SK-N-SH treated with all-trans-retinoic acid at 6 μM for 48 hours (cell line): ENCODE measurements at regions not wholly inside any gene's neighbourhood (a gene's known extent, or its start where the extent isn't known, plus 50 kb on each side); places are given as distances from the start of the nearest gene placed in this dataset.
"Not testable (repeated sequence)": the region's sequence is repeated elsewhere in the genome, so short reads cannot be mapped to it uniquely, and the experiment has no call there.

Source experiments
- ATAC-seq: fragments of 200-7000 bp; cut with Tn5 transposase; 3 replicates; pipeline ENCODE4 v1.9.1; 2020; ENCODE audit warnings: mild to moderate bottlenecking, moderate library complexity
- BACH2 ChIP-seq: fragments of 250-450 bp; sonication (Bioruptor Pico); IDR thresholded peaks from 2 replicates; pipeline ENCODE4 v1.9.0; 2021; ENCODE audit warnings: mild to moderate bottlenecking, borderline replicate concordance
- CSDC2 ChIP-seq: fragments of 250-450 bp; sonication (Bioruptor Pico); IDR thresholded peaks from 2 replicates; pipeline ENCODE4 v1.5.0; 2020; ENCODE audit warnings: mild to moderate bottlenecking, moderate library complexity
- ESRRG ChIP-seq: fragments of 250-450 bp; sonication (Bioruptor Pico); IDR thresholded peaks from 2 replicates; pipeline ENCODE4 v1.6.1; 2021; ENCODE audit warnings: mild to moderate bottlenecking
- GLIS3 ChIP-seq: fragments of 250-450 bp; sonication (Bioruptor Pico); IDR thresholded peaks from 2 replicates; pipeline ENCODE4 v1.5.0; 2020; ENCODE audit warnings: mild to moderate bottlenecking, moderate library complexity
- ISL1 ChIP-seq: fragments of 250-450 bp; sonication (Bioruptor Pico); IDR thresholded peaks from 2 replicates; pipeline ENCODE4 v2.1.2; 2022; ENCODE audit warnings: mild to moderate bottlenecking, moderate library complexity
- OSR1 ChIP-seq: fragments of 250-450 bp; sonication (Bioruptor Pico); IDR thresholded peaks from 2 replicates; pipeline ENCODE4 v1.8.0; 2022; ENCODE audit warnings: moderate library complexity, mild to moderate bottlenecking, inconsistent platforms
- PPARA ChIP-seq: fragments of 250-450 bp; sonication (Bioruptor Pico); IDR thresholded peaks from 2 replicates; pipeline ENCODE4 v1.5.0; 2020; ENCODE audit warnings: mild to moderate bottlenecking, borderline replicate concordance
- SNAI2 ChIP-seq: fragments of 250-450 bp; sonication (Bioruptor Pico); IDR thresholded peaks from 2 replicates; pipeline ENCODE4 v1.5.0; 2020; ENCODE audit warnings: mild to moderate bottlenecking, moderate library complexity
- TCF4 ChIP-seq: fragments of 250-450 bp; sonication (Bioruptor Pico); IDR thresholded peaks from 2 replicates; pipeline ENCODE4 v1.8.0; 2021; ENCODE audit warnings: mild to moderate bottlenecking, moderate library complexity, borderline replicate concordance
- TOX ChIP-seq: fragments of 250-450 bp; sonication (Bioruptor Pico); IDR thresholded peaks from 2 replicates; pipeline ENCODE4 v1.8.0; 2021; ENCODE audit warnings: mild to moderate bottlenecking, moderate library complexity, borderline replicate concordance
- ZC3H10 ChIP-seq: fragments of 250-450 bp; sonication (Bioruptor Pico); IDR thresholded peaks from 2 replicates; pipeline ENCODE4 v1.5.1; 2021; ENCODE audit warnings: mild to moderate bottlenecking, moderate library complexity
- ZFP3 ChIP-seq: fragments of 250-450 bp; sonication (Bioruptor Pico); IDR thresholded peaks from 2 replicates; pipeline ENCODE4 v1.5.0; 2020; ENCODE audit warnings: mild to moderate bottlenecking, moderate library complexity
- ZFP30 ChIP-seq: fragments of 450-650 bp; formaldehyde crosslinking; IDR thresholded peaks from 2 replicates; pipeline ENCODE4 v1.5.0; 2022; ENCODE audit warnings: mild to moderate bottlenecking, moderate library complexity
- ZNF565 ChIP-seq: fragments of 450-650 bp; formaldehyde crosslinking; conservative IDR thresholded peaks from 2 replicates; pipeline ENCODE4 v1.5.0; 2020; ENCODE audit warnings: low read depth, mild to moderate bottlenecking, moderate library complexity
- ZNF8 ChIP-seq: fragments of 450-650 bp; formaldehyde crosslinking; IDR thresholded peaks from 2 replicates; pipeline ENCODE4 v1.5.0; 2020; ENCODE audit warnings: mild to moderate bottlenecking, moderate library complexity
- TF ChIP-seq, protein P1 (sequence below): fragments of 250-450 bp; sonication (Bioruptor Pico); IDR thresholded peaks from 2 replicates; pipeline ENCODE4 v1.5.0; 2020; ENCODE audit warnings: mild to moderate bottlenecking, moderate library complexity
- TF ChIP-seq, protein P2 (sequence below): fragments of 250-450 bp; sonication (Bioruptor Pico); IDR thresholded peaks from 2 replicates; pipeline ENCODE4 v1.8.0; 2020; ENCODE audit warnings: mild to moderate bottlenecking, moderate library complexity, borderline replicate concordance
- TF ChIP-seq, protein P3 (sequence below): fragments of 250-450 bp; sonication (Bioruptor Pico); IDR thresholded peaks from 2 replicates; pipeline ENCODE4 v1.5.1; 2021; ENCODE audit warnings: mild to moderate bottlenecking, moderate library complexity

DNA sequence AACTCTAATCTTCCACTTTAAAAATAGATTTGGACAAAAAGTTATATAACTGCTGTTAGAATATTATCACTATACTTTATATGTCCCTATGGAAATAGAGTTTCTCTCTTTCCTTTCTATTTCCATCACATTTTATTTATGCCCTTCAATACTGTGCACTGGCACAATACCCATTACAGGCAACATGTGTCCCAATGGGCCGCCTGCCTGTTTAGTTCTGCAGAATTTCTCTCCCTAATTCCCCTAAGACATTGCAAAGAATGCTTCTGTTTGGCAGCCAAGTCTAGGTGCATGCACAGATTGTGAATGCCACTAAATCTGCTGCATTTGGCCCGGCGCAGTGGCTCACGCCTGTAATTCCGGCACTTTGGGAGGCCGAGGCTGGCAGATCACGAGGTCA, 520.4 kb upstream of the FLRT2 start (continued):
- TF ChIP-seq, protein P1, sequence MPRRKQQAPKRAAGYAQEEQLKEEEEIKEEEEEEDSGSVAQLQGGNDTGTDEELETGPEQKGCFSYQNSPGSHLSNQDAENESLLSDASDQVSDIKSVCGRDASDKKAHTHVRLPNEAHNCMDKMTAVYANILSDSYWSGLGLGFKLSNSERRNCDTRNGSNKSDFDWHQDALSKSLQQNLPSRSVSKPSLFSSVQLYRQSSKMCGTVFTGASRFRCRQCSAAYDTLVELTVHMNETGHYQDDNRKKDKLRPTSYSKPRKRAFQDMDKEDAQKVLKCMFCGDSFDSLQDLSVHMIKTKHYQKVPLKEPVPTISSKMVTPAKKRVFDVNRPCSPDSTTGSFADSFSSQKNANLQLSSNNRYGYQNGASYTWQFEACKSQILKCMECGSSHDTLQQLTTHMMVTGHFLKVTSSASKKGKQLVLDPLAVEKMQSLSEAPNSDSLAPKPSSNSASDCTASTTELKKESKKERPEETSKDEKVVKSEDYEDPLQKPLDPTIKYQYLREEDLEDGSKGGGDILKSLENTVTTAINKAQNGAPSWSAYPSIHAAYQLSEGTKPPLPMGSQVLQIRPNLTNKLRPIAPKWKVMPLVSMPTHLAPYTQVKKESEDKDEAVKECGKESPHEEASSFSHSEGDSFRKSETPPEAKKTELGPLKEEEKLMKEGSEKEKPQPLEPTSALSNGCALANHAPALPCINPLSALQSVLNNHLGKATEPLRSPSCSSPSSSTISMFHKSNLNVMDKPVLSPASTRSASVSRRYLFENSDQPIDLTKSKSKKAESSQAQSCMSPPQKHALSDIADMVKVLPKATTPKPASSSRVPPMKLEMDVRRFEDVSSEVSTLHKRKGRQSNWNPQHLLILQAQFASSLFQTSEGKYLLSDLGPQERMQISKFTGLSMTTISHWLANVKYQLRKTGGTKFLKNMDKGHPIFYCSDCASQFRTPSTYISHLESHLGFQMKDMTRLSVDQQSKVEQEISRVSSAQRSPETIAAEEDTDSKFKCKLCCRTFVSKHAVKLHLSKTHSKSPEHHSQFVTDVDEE: no peak
- no peak for TF ChIP-seq CSDC2 (CRISPR knock-in tag)

DNA sequence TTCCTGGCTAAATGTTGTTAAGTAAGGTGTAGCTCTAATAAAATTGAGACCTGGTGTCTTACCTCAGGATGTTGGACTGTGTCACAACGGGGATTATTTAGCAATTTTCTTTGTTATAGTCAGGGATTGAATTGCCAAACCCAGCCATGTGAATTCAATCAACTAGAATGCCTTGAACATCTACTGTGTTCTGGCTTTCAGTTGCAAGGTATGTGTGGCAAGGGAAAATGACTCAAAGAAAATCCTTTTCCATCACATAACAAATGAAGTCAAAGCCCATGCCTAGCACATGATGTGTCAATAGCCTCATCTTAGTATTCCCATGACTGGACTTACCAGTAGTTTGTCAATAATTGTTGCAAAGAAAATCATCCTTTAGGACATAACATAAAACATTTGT, 519.8 kb upstream of the FLRT2 start:
- ATAC-seq: no peak
- TF ChIP-seq, protein P1: no peak
- TF ChIP-seq ESRRG (CRISPR knock-in tag): no peak
- no peak for TF ChIP-seq ZFP3 (CRISPR knock-in tag)
- no peak for TF ChIP-seq TCF4
- TF ChIP-seq ZC3H10: no peak
- TF ChIP-seq GLIS3 (CRISPR knock-in tag): no peak
- TF ChIP-seq BACH2 (CRISPR knock-in tag): no peak
- TF ChIP-seq, protein P2, sequence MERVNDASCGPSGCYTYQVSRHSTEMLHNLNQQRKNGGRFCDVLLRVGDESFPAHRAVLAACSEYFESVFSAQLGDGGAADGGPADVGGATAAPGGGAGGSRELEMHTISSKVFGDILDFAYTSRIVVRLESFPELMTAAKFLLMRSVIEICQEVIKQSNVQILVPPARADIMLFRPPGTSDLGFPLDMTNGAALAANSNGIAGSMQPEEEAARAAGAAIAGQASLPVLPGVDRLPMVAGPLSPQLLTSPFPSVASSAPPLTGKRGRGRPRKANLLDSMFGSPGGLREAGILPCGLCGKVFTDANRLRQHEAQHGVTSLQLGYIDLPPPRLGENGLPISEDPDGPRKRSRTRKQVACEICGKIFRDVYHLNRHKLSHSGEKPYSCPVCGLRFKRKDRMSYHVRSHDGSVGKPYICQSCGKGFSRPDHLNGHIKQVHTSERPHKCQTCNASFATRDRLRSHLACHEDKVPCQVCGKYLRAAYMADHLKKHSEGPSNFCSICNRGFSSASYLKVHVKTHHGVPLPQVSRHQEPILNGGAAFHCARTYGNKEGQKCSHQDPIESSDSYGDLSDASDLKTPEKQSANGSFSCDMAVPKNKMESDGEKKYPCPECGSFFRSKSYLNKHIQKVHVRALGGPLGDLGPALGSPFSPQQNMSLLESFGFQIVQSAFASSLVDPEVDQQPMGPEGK (CRISPR knock-in tag): no peak
- TF ChIP-seq, protein P3, sequence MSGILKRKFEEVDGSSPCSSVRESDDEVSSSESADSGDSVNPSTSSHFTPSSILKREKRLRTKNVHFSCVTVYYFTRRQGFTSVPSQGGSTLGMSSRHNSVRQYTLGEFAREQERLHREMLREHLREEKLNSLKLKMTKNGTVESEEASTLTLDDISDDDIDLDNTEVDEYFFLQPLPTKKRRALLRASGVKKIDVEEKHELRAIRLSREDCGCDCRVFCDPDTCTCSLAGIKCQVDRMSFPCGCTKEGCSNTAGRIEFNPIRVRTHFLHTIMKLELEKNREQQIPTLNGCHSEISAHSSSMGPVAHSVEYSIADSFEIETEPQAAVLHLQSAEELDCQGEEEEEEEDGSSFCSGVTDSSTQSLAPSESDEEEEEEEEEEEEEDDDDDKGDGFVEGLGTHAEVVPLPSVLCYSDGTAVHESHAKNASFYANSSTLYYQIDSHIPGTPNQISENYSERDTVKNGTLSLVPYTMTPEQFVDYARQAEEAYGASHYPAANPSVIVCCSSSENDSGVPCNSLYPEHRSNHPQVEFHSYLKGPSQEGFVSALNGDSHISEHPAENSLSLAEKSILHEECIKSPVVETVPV (CRISPR knock-in tag): no peak
- no peak for TF ChIP-seq TOX (CRISPR knock-in tag)
- no peak for TF ChIP-seq ZNF8 (CRISPR knock-in tag)
- no peak for TF ChIP-seq OSR1 (CRISPR knock-in tag)
- TF ChIP-seq, all 23 proteins: peak for 0

DNA sequence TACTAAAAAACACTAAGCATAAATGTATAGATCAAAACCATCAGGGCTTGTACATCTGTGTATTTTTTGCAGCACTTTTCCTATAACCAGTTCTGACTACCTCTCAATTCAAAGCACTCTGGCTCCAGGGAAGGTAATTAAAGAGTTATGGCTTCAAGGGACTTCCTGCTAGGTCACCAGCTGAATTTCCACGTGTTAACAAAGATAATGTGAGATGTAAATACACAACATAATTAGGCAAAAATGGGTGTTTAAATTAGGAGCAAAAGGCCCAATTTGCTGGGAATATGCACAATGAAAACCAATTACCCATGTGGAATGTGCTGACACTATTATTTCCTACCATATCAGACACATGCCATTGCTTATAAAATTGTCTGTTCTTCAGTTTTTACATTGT, 513.4 kb upstream of the FLRT2 start:
- no peak for ATAC-seq
- TF ChIP-seq ESRRG (CRISPR knock-in tag): no peak
- TF ChIP-seq SNAI2 (CRISPR knock-in tag): no peak
- TF ChIP-seq ISL1 (CRISPR knock-in tag): no peak
- TF ChIP-seq ZC3H10: no peak
- TF ChIP-seq, protein P1: no peak
- no peak for TF ChIP-seq TCF4
- TF ChIP-seq ZFP30: no peak
- TF ChIP-seq, protein P3 (CRISPR knock-in tag): no peak
- no peak for TF ChIP-seq PPARA
- TF ChIP-seq CSDC2 (CRISPR knock-in tag): no peak
- no peak for TF ChIP-seq ZNF565 (CRISPR knock-in tag)

DNA sequence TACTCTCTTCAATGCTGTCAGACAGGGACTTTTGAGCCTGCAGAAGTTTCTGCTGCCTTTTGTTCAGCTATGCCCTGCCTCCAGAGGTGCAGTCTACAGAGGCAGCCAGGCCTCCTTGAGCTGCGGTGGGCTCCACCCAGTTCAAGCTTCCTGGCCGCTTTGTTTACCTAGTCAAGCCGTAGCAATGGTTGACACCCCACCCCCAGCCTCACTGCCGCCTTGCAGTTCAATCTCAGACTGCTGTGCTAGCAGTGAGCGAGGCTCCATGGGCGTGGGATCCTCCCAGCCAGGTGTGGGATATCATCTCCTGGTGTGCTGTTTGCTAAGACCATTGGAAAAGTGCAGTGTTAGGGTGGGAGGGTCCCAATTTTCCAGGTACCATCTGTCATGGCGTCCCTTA, 506.1 kb upstream of the FLRT2 start:
- not testable (repeated sequence) for ATAC-seq
